OCI-LY7 (cell line): ENCODE measurements at regions not wholly inside any gene's neighbourhood (a gene's known extent, or its start where the extent isn't known, plus 50 kb on each side); places are given as distances from the start of the nearest gene placed in this dataset.

Experiments used
- BruUV-seq: library from RNA; stranded (reverse); fragments of 400-500 nt; replicated peaks from 2 replicates; lab custom pipeline; 2021; lab: Mats Ljungman, UMichigan
- CTCF ChIA-PET: fragments of 300-600 bp; sonication (Branson Sonifier 250); formaldehyde crosslinking; loops from one replicate; lab custom pipeline; 2022; ENCODE audit warnings: antibody characterized with exemption; ENCODE audit not compliant: unreplicated experiment; lab: Charles Lee
- POLR2A ChIA-PET: fragments of 300-600 bp; sonication (Branson Sonifier 250); formaldehyde crosslinking; loops from one replicate; lab custom pipeline; 2022; ENCODE audit warnings: antibody characterized with exemption; lab: Charles Lee
- DNase-seq: peaks from one replicate; pipeline ENCODE4 v3.0.0-alpha.2; 2015; ENCODE audit warnings: low spot score
- H2AFZ ChIP-seq: fragments of 200-600 bp; sonication (generic), shearing (Covaris generic); 2 replicates; pipeline ENCODE4 v1.6.1; 2014; ENCODE audit warnings: mild to moderate bottlenecking, antibody characterized with exemption, low read length, moderate library complexity
- H3K27ac ChIP-seq: fragments of 200-600 bp; sonication (generic); 2 replicates; pipeline ENCODE4 v1.5.1; 2014; ENCODE audit warnings: mixed run types, low read depth, mild to moderate bottlenecking, moderate library complexity, low read length, inconsistent platforms; ENCODE audit not compliant: poor library complexity, severe bottlenecking
- H3K36me3 ChIP-seq: fragments of 200-600 bp; sonication (generic); 2 replicates; pipeline ENCODE4 v1.6.1; 2014; ENCODE audit warnings: mild to moderate bottlenecking, antibody characterized with exemption, low read length, moderate library complexity, mixed read lengths; ENCODE audit not compliant: insufficient read depth
- H3K4me1 ChIP-seq: fragments of 200-600 bp; sonication (generic); 2 replicates; pipeline ENCODE4 v1.5.1; 2014; ENCODE audit warnings: mild to moderate bottlenecking, low read length; ENCODE audit not compliant: insufficient read depth, poor library complexity, severe bottlenecking
- H3K4me2 ChIP-seq: fragments of 200-600 bp; sonication (generic); 2 replicates; pipeline ENCODE4 v1.6.1; 2014; ENCODE audit warnings: mild to moderate bottlenecking, low read length
- H3K4me3 ChIP-seq: fragments of 200-600 bp; sonication (generic); 2 replicates; pipeline ENCODE4 v1.5.1; 2014; ENCODE audit warnings: mild to moderate bottlenecking, low read depth, low read length; ENCODE audit not compliant: poor library complexity, severe bottlenecking
- H3K79me2 ChIP-seq: fragments of 200-600 bp; sonication (generic); 2 replicates; pipeline ENCODE4 v1.6.1; 2016; ENCODE audit warnings: low read depth, mild to moderate bottlenecking, low read length, moderate library complexity, mixed read lengths; ENCODE audit not compliant: insufficient read depth
- H3K9me2 ChIP-seq: fragments of 200-600 bp; sonication (generic); 2 replicates; pipeline ENCODE4 v1.6.1; 2016; ENCODE audit warnings: mild to moderate bottlenecking, low read length, mixed read lengths; ENCODE audit not compliant: insufficient read depth
- H3K9me3 ChIP-seq: fragments of 200-600 bp; sonication (generic); 2 replicates; pipeline ENCODE4 v1.6.1; 2014; ENCODE audit warnings: mild to moderate bottlenecking, mixed run types, low read length, mixed read lengths
- H4K20me1 ChIP-seq: fragments of 200-600 bp; sonication (generic); 2 replicates; pipeline ENCODE4 v1.6.1; 2014; ENCODE audit warnings: mild to moderate bottlenecking, antibody characterized with exemption, low read length, moderate library complexity, mixed read lengths; ENCODE audit not compliant: insufficient read depth
- CTCF ChIP-seq: fragments of 200-600 bp; sonication (generic); conservative IDR thresholded peaks from 2 replicates; pipeline ENCODE4 v1.5.1; 2014; ENCODE audit warnings: mild to moderate bottlenecking, antibody characterized with exemption, low read length, moderate library complexity, mixed read lengths
- EZH2phosphoT487 ChIP-seq: fragments of 200-600 bp; sonication (generic); IDR thresholded peaks from 2 replicates; pipeline ENCODE4 v1.6.1; 2018; ENCODE audit warnings: low read depth, borderline replicate concordance, mild to moderate bottlenecking, mixed run types, antibody characterized with exemption, low read length, moderate library complexity, mixed read lengths
- intact Hi-C: fragments of 100-400 bp; cut with micrococcal nuclease; formaldehyde crosslinking; loops from one replicate; pipeline ENCODE4 v1.10.0; 2022; ENCODE audit not compliant: unreplicated experiment

GRCh38 chr3:104987859-104988258 lies 378.9 kb upstream of the ALCAM start:
- CTCF ChIA-PET, result no interaction called here

GRCh38 chr3:104988496-104988895 lies 378.2 kb upstream of the ALCAM start:
- intact Hi-C loops, result no loop called here
- Histone ChIP-seq H4K20me1 (no peaks in the 10 kb centered on the region), H3K27ac (no peak overlapping the region), H3K4me1 (no peaks in the 10 kb centered on the region), H3K4me3 (no peak overlapping the region), H3K79me2 (no peaks in the 10 kb centered on the region), H3K9me2 (no peaks in the 10 kb centered on the region), H2AFZ (no peak overlapping the region), H3K9me3 (no peaks in the 10 kb centered on the region), H3K4me2 (no peak overlapping the region), H3K36me3 (no peaks in the 10 kb centered on the region)
- BruUV-seq, result no TSS peak
- ChIA-PET POLR2A (interaction anchor here (1.2 kb wide), 1 partner anchor 12 kb away, joined by 3 read pairs; no protein-coding TSS in a partner anchor), CTCF (no interaction called here)
- no peak for TF ChIP-seq CTCF
- TF ChIP-seq EZH2phosphoT487, result no peak
- no peak for DNase-seq

More at GRCh38 chr3:104987859-104988258, 378.9 kb upstream of the ALCAM start:
- POLR2A ChIA-PET, result interaction anchor here (1.2 kb wide), 1 partner anchor 12 kb away, joined by 3 read pairs; no protein-coding TSS in a partner anchor
- Histone ChIP-seq H3K27ac (no peak overlapping the region), H3K36me3 (no peaks in the 10 kb centered on the region), H3K4me2 (no peak overlapping the region), H3K9me2 (no peaks in the 10 kb centered on the region), H3K79me2 (no peaks in the 10 kb centered on the region), H4K20me1 (no peaks in the 10 kb centered on the region), H3K4me1 (no peaks in the 10 kb centered on the region), H3K4me3 (no peak overlapping the region), H2AFZ (no peak overlapping the region), H3K9me3 (no peaks in the 10 kb centered on the region)
- peak; percentile 1 for DNase-seq
- intact Hi-C loops, result no loop called here
- no peak for TF ChIP-seq EZH2phosphoT487
- peak; percentile 63; the same call in 1 of the 2 replicates for TF ChIP-seq CTCF
- BruUV-seq, result no TSS peak

GRCh38 chr3:104989878-104990277 lies 376.8 kb upstream of the ALCAM start:
- Histone ChIP-seq H4K20me1 (no peaks in the 10 kb centered on the region), H3K4me3 (no peak overlapping the region), H3K27ac (no peak overlapping the region), H3K4me2 (no peak overlapping the region), H3K9me2 (no peaks in the 10 kb centered on the region), H3K36me3 (no peaks in the 10 kb centered on the region), H3K4me1 (no peaks in the 10 kb centered on the region), H3K79me2 (no peaks in the 10 kb centered on the region), H2AFZ (no peak overlapping the region), H3K9me3 (no peaks in the 10 kb centered on the region)
- intact Hi-C loops, result no loop called here
- DNase-seq, result no peak
- CTCF ChIA-PET, result no interaction called here
- BruUV-seq, result no TSS peak
- POLR2A ChIA-PET, result no interaction called here
- TF ChIP-seq CTCF, result no peak
- no peak for TF ChIP-seq EZH2phosphoT487
